ENCODE measurements at regions not wholly inside any gene's neighbourhood (a gene's known extent, or its start where the extent isn't known, plus 50 kb on each side); places are given as distances from the start of the nearest gene placed in this dataset.

- TF ChIP-seq ATF3 (CRISPR knock-in tag; IDR thresholded peaks at IDR 0.05): peak; percentile 39; the same call in 1 of the 2 replicates
- TF ChIP-seq ETV5 (CRISPR knock-in tag; IDR thresholded peaks at IDR 0.05; ENCODE audit: borderline replicate concordance): peak; percentile 51; the same call in 1 of the 2 replicates
- TF ChIP-seq ZNF549 (CRISPR knock-in tag; IDR thresholded peaks at IDR 0.05): no peak
- no peak for TF ChIP-seq ZNF891 (CRISPR knock-in tag; IDR thresholded peaks at IDR 0.05)
- no peak for TF ChIP-seq HNRNPL (IDR thresholded peaks at IDR 0.05; ENCODE audit: low read depth, low read length)
These were observed 211.5 kb downstream of the SEC61B start (continued) for GRCh38 chr9:99433555-99433954.

- Histone ChIP-seq H3K9me3 (ENCODE audit: low read length) (no peaks in the 10 kb centered on the region), H3K36me3 (replicated peaks in 1 of 2; ENCODE audit: control insufficient read depth in 1 of 2, insufficient read depth in 2 of 2, low read length in 2 of 2) (no peaks in the 10 kb centered on the region), H2AFZ (ENCODE audit: low read length) (no peak overlapping the region), H3K27ac (ENCODE audit: extremely low read length, insufficient read depth, low read length) (no peak overlapping the region), H3K4me1 (ENCODE audit: insufficient read depth, low read length) (peaks cover 16% of the 10 kb centered on the region), H4K20me1 (ENCODE audit: insufficient read depth, low read length) (no peaks in the 10 kb centered on the region), H3K4me3 (replicated peaks in 1 of 3; ENCODE audit: insufficient read depth in 1 of 3, low read depth in 2 of 3, low read length in 3 of 3) (no peak overlapping the region), H3K9ac (ENCODE audit: insufficient read depth, low read depth, low read length) (no peak overlapping the region), H3K27me3 (ENCODE audit: control insufficient read depth in 1 of 2, insufficient read depth in 2 of 2, low read length in 2 of 2) (peaks cover 0 to 14% of the 10 kb centered on the region in 2 experiments; a peak in 1 of 5 replicates), H3K79me2 (ENCODE audit: insufficient read depth, low read length) (no peaks in the 10 kb centered on the region), H3K4me2 (ENCODE audit: low read depth, low read length) (no peak overlapping the region)
- intact Hi-C loops (cut with micrococcal nuclease; ENCODE audit: unreplicated experiment): no loop called here
- in situ Hi-C loops (cut with HindIII; ENCODE audit: extremely low pct_ligation_motif_present, low pct_unique_long_range_greater_than_20kb): no loop called here
- ChIA-PET CTCF (ENCODE audit: low intra/inter-chr PET ratio, low total read pairs) (no interaction called here), POLR2A (no interaction called here)
- ATAC-seq (no peak), DNase-seq (ENCODE audit: low spot score) (no peak), FAIRE-seq (no peak)
- TF ChIP-seq ZNF577 (CRISPR knock-in tag; IDR thresholded peaks at IDR 0.05; ENCODE audit: borderline replicate concordance, low read depth) (no peak), MTA1 (CRISPR knock-in tag; IDR thresholded peaks at IDR 0.05; ENCODE audit: borderline replicate concordance) (no peak), ZFYVE20 (CRISPR knock-in tag; IDR thresholded peaks at IDR 0.05; ENCODE audit: borderline replicate concordance, low read depth) (no peak), ZNF788 (CRISPR knock-in tag; IDR thresholded peaks at IDR 0.05; ENCODE audit: borderline replicate concordance) (no peak), AGO1 (IDR thresholded peaks at IDR 0.05; ENCODE audit: low read depth, low read length, poor library complexity, severe bottlenecking) (no peak), MBD4 (IDR thresholded peaks at IDR 0.05; ENCODE audit: borderline replicate concordance, low read length) (no peak), HNRNPL (IDR thresholded peaks at IDR 0.05; ENCODE audit: low read depth, low read length) (no peak), REXO4 (CRISPR knock-in tag; IDR thresholded peaks at IDR 0.05; ENCODE audit: borderline replicate concordance) (no peak), ZNF772 (CRISPR knock-in tag; IDR thresholded peaks at IDR 0.05) (no peak)
- TF ChIP-seq, protein P1, sequence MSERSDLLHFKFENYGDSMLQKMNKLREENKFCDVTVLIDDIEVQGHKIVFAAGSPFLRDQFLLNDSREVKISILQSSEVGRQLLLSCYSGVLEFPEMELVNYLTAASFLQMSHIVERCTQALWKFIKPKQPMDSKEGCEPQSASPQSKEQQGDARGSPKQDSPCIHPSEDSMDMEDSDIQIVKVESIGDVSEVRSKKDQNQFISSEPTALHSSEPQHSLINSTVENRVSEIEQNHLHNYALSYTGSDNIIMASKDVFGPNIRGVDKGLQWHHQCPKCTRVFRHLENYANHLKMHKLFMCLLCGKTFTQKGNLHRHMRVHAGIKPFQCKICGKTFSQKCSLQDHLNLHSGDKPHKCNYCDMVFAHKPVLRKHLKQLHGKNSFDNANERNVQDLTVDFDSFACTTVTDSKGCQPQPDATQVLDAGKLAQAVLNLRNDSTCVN (CRISPR knock-in tag; IDR thresholded peaks at IDR 0.05; ENCODE audit: borderline replicate concordance): no peak
- BruUV-seq (replicated peaks): no TSS peak
- WGBS (ENCODE audit: low lambda C conversion rate): 19% methylated on average over 5 of the region's 5 CpGs
These were observed 214.5 kb downstream of the SEC61B start for GRCh38 chr9:99436616-99437015.
